B cell (primary cell): ENCODE measurements at regions not wholly inside any gene's neighbourhood (a gene's known extent, or its start where the extent isn't known, plus 50 kb on each side); places are given as distances from the start of the nearest gene placed in this dataset.

Experiments used
- ATAC-seq: fragments of 200-7000 bp; cut with Tn5 transposase; one replicate; pipeline ENCODE4 v1.10.0; 2021; ENCODE audit warnings: low read depth, mild to moderate bottlenecking, moderate number of reproducible peaks, moderate library complexity
- CTCF ChIA-PET: fragments of 350-600 bp; sonication (Branson Sonifier 250); formaldehyde crosslinking; loops from one replicate; lab custom pipeline; 2021; ENCODE audit warnings: antibody characterized with exemption, inconsistent platforms; lab: Charles Lee
- POLR2A ChIA-PET: fragments of 350-600 bp; sonication (Branson Sonifier 250); formaldehyde crosslinking; loops from one replicate; lab custom pipeline; 2021; ENCODE audit warnings: antibody characterized with exemption; lab: Charles Lee
- DNase-seq: peaks from one replicate; pipeline ENCODE4 v3.0.0; 2013
- H2AFZ ChIP-seq: 2 replicates; pipeline ENCODE4 v1.6.1; 2012; ENCODE audit warnings: mild to moderate bottlenecking, low read depth, low read length; ENCODE audit not compliant: insufficient read depth, poor library complexity, severe bottlenecking
- H3K27ac ChIP-seq, 2 donors: 1 replicate in 1 of 2; 2 replicates in 1 of 2; pipeline ENCODE4 v1.5.1; 2012 to 2013; ENCODE audit warnings: low read length in 2 of 2, mild to moderate bottlenecking in 2 of 2, moderate library complexity in 1 of 2
- H3K27me3 ChIP-seq, 4 experiments: fragments of 200-600 bp in 1 of 4; sonication (generic) in 1 of 4; replicated peaks in 1 of 4; 1 replicate in 2 of 4; 2 replicates in 2 of 4; pipeline versions ENCODE4 v1.6.1 to v1.7.0; 2013 to 2016; ENCODE audit warnings: low read length in 3 of 4, mild to moderate bottlenecking in 2 of 4, mixed read lengths in 1 of 4, moderate library complexity in 1 of 4; ENCODE audit not compliant: insufficient read depth in 4 of 4, control insufficient read depth in 3 of 4; ENCODE audit errors: control extremely low read depth in 1 of 4
- H3K36me3 ChIP-seq, 2 experiments: replicated peaks in 1 of 2; 1 replicate in 1 of 2; 2 replicates in 1 of 2; pipeline versions ENCODE4 v1.6.1 to v1.7.1; 2013; ENCODE audit warnings: low read length in 1 of 2; ENCODE audit not compliant: insufficient read depth in 2 of 2, control insufficient read depth in 1 of 2; ENCODE audit errors: control extremely low read depth in 1 of 2, extremely low read depth in 1 of 2
- H3K4me1 ChIP-seq, 2 donors: fragments of 200-600 bp in 1 of 2; sonication (generic) in 1 of 2; 1 replicate in 1 of 2; 2 replicates in 1 of 2; pipeline versions ENCODE4 v1.5.1 to v1.6.1; 2013 to 2017; ENCODE audit warnings: low read length in 2 of 2; ENCODE audit not compliant: control insufficient read depth in 2 of 2, insufficient read depth in 2 of 2
- H3K4me2 ChIP-seq: replicated peaks from 2 replicates; pipeline ENCODE3; 2012; ENCODE audit warnings: mild to moderate bottlenecking, low read depth, low read length; ENCODE audit not compliant: poor library complexity, severe bottlenecking
- H3K4me3 ChIP-seq, 5 experiments: fragments of 200-600 bp in 1 of 5; sonication (generic) in 1 of 5; 1 replicate in 3 of 5; 2 replicates in 2 of 5; pipeline versions ENCODE4 v1.5.1 to v1.7.0; 2011 to 2016; ENCODE audit warnings: low read length in 4 of 5, mild to moderate bottlenecking in 4 of 5, low read depth in 2 of 5, control low read depth in 1 of 5, moderate library complexity in 1 of 5; ENCODE audit not compliant: insufficient read depth in 1 of 5; ENCODE audit errors: control extremely low read depth in 1 of 5, extremely low read depth in 1 of 5
- H3K79me2 ChIP-seq: fragments of 200-600 bp; sonication (generic); one replicate; pipeline ENCODE4 v1.6.0; 2016; ENCODE audit warnings: low read length; ENCODE audit not compliant: control insufficient read depth, insufficient read depth
- H3K9ac ChIP-seq: fragments of 200-600 bp; sonication (generic); 2 replicates; pipeline ENCODE4 v1.6.1; 2017; ENCODE audit warnings: mild to moderate bottlenecking, low read length, moderate library complexity
- H3K9me3 ChIP-seq, 3 donors: one replicate each; pipeline versions ENCODE4 v1.6.1 to v1.7.1; 2013; ENCODE audit warnings: low read length in 2 of 3; ENCODE audit not compliant: control insufficient read depth in 2 of 3, insufficient read depth in 1 of 3; ENCODE audit errors: control extremely low read depth in 1 of 3
- H4K20me1 ChIP-seq: 2 replicates; pipeline ENCODE4 v1.6.0; 2012; ENCODE audit warnings: mild to moderate bottlenecking, low read length; ENCODE audit not compliant: insufficient read depth, control insufficient read depth, poor library complexity, severe bottlenecking
- H3K27ac Mint-ChIP-seq: one replicate; pipeline ENCODE4 v1.8.0; 2021; ENCODE audit warnings: mixed read lengths
- H3K27me3 Mint-ChIP-seq: one replicate; pipeline ENCODE4 v1.8.0; 2021; ENCODE audit warnings: mixed read lengths
- H3K4me1 Mint-ChIP-seq: one replicate; pipeline ENCODE4 v1.8.0; 2021; ENCODE audit warnings: mixed read lengths
- H3K4me3 Mint-ChIP-seq: one replicate; pipeline ENCODE4 v1.8.0; 2021; ENCODE audit warnings: mixed read lengths
- H3K9me3 Mint-ChIP-seq: one replicate; pipeline ENCODE4 v1.8.0; 2022; ENCODE audit warnings: mixed read lengths; ENCODE audit not compliant: insufficient read depth
- EZH2 ChIP-seq: IDR thresholded peaks from 2 replicates; pipeline ENCODE4 v1.6.1; 2012; ENCODE audit warnings: borderline replicate concordance, low read depth, mild to moderate bottlenecking, moderate library complexity, low read length; ENCODE audit not compliant: insufficient read depth, poor library complexity, severe bottlenecking
- WGBS: methylation state at CpG from one replicate; pipeline ENCODE4 v1.1.5; 2013; ENCODE audit warnings: missing lambda C conversion rate; ENCODE audit not compliant: insufficient coverage; 5-methylcytosine and 5-hydroxymethylcytosine counted together
- intact Hi-C: fragments of 100-400 bp; cut with micrococcal nuclease; formaldehyde crosslinking; loops from one replicate; pipeline ENCODE4 v1.10.0; 2022
- TF ChIP-seq, protein P1 (sequence below): fragments of 200-600 bp; IDR thresholded peaks from one replicate; pipeline ENCODE4 v1.8.0; 2022; ENCODE audit warnings: antibody characterized with exemption, mild to moderate bottlenecking

DNA sequence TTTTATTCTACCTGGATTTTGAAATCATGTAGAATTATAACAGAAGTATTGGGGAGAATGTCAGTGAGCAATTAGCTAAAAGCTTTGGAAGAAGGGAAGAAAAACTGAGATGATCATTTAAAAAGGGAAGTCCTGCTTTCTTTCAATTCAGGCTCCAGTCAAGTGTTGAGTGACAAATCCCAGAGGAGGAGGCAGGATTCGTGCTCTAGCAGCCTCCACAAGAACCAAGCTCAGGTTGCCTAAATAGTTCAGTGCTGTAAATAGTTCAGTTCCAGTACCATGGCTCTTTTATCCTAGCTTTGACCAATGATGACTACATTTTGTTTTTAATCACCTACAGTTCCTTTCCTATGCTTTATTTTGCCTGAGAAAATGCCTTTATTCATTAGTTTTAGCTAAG, 204.9 kb upstream of the NREP start:
- Histone ChIP-seq H3K79me2 (no peaks in the 10 kb centered on the region), H3K4me1 (peaks cover 3 to 7% of the 10 kb centered on the region in 2 donors), H4K20me1 (no peaks in the 10 kb centered on the region), H3K4me3 (no peak overlapping the region), H3K9ac (no peak overlapping the region), H3K4me2 (no peak overlapping the region), H3K36me3 (no peaks in the 10 kb centered on the region), H2AFZ (no peak overlapping the region), H3K27ac (no peak overlapping the region), H3K9me3 (peaks cover 0 to 5% (median 0%) of the 10 kb centered on the region in 3 donors), H3K27me3 (no peaks in the 10 kb centered on the region)
- H3K27me3 Mint-ChIP-seq, result no peaks in the 10 kb centered on the region
- WGBS, result no CpG with 5 or more reads among the region's 1 CpG
- intact Hi-C loops, result no loop called here
- no peak for DNase-seq
- TF ChIP-seq, protein P1, sequence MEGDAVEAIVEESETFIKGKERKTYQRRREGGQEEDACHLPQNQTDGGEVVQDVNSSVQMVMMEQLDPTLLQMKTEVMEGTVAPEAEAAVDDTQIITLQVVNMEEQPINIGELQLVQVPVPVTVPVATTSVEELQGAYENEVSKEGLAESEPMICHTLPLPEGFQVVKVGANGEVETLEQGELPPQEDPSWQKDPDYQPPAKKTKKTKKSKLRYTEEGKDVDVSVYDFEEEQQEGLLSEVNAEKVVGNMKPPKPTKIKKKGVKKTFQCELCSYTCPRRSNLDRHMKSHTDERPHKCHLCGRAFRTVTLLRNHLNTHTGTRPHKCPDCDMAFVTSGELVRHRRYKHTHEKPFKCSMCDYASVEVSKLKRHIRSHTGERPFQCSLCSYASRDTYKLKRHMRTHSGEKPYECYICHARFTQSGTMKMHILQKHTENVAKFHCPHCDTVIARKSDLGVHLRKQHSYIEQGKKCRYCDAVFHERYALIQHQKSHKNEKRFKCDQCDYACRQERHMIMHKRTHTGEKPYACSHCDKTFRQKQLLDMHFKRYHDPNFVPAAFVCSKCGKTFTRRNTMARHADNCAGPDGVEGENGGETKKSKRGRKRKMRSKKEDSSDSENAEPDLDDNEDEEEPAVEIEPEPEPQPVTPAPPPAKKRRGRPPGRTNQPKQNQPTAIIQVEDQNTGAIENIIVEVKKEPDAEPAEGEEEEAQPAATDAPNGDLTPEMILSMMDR, result no peak
- no peak for TF ChIP-seq EZH2
- POLR2A ChIA-PET, result no interaction called here
- CTCF ChIA-PET, result no interaction called here
- peaks cover 2% of the 10 kb centered on the region for H3K9me3 Mint-ChIP-seq
- no peak for ATAC-seq
- peaks cover 31% of the 10 kb centered on the region for H3K4me1 Mint-ChIP-seq
- no peak overlapping the region for H3K4me3 Mint-ChIP-seq
- no peak overlapping the region for H3K27ac Mint-ChIP-seq

DNA sequence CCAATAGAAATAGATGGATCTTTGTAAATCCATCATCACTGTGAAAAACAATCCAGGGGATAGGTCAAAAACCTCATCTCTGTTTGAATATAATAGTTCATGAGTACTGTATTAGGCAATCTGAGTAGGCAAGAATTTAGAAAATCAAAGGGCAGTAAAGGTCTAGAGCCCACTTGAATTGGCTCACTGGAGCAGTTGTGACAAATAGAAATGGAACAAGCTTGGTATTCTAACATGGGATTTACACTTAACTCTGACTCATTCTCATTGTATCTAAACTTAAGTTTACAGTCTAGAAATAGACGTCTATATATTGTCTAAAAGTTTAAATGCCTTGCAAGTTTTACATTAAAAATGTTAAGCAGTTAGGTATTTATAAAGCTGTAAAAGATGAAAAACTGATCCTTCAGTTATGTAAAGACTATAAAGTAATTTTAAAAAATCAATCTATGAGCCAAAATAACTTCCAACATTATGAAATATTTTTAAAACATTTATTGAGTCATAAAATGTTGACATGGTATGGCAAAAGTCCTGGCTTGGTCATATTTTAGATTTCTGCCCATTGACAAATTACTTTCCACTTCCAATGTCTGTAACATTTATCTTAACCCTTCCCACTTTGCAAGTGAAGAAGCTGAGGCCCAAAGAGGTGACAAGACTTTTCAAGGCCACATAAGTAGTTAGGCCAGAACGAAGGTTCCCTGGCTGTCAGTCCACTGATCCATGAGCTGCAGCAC, 203.7 kb upstream of the NREP start:
- Mint-ChIP-seq H3K27me3 (peaks cover 4% of the 10 kb centered on the region), H3K4me1 (peaks cover 25% of the 10 kb centered on the region), H3K4me3 (no peak overlapping the region), H3K27ac (no peak overlapping the region), H3K9me3 (peaks cover 2% of the 10 kb centered on the region)
- WGBS, result 67% methylated on average over 1 of the region's 2 CpGs
- peaks cover 0 to 7% of the 10 kb centered on the region in 2 donors for H3K4me1 ChIP-seq
- intact Hi-C loops, result no loop called here
- no peak for TF ChIP-seq EZH2
- TF ChIP-seq, protein P1, result no peak
- H3K4me3 ChIP-seq, result no peak overlapping the region
- no peak overlapping the region for H3K4me2 ChIP-seq
- no peaks in the 10 kb centered on the region for H3K27me3 ChIP-seq
- CTCF ChIA-PET, result no interaction called here
- no peak overlapping the region for H3K27ac ChIP-seq
- no peaks in the 10 kb centered on the region for H3K36me3 ChIP-seq
- H2AFZ ChIP-seq, result no peak overlapping the region
- ATAC-seq, result no peak
- no peak for DNase-seq
- peaks cover 0 to 5% (median 0%) of the 10 kb centered on the region in 3 donors for H3K9me3 ChIP-seq
- H3K9ac ChIP-seq, result no peak overlapping the region
- no peaks in the 10 kb centered on the region for H3K79me2 ChIP-seq
- H4K20me1 ChIP-seq, result no peaks in the 10 kb centered on the region
- POLR2A ChIA-PET, result no interaction called here
